Stimulated activated effector memory CD8-positive, alpha-beta T cell treated with anti-CD3 and anti-CD28 coated beads, Interleukin-12 subunit alpha, Interleukin-12 subunit beta, amount 100 ng/mL, for 72 hours (primary cell): ENCODE measurements at regions not wholly inside any gene's neighbourhood (a gene's known extent, or its start where the extent isn't known, plus 50 kb on each side); places are given as distances from the start of the nearest gene placed in this dataset.

Experiments
- ATAC-seq: fragments of 150-1000 bp; cut with Tn5 transposase; 2 replicates; pipeline ENCODE4 v1.10.0; 2021
- DNase-seq, 2 donors: peaks; one replicate each; pipeline ENCODE4 v3.0.0; 2021 to 2022; ENCODE audit warnings: low spot score in 2 of 2
- H3K27ac Mint-ChIP-seq: one replicate; pipeline ENCODE4 v1.8.0; 2022; ENCODE audit warnings: mild to moderate bottlenecking, mixed read lengths
- H3K36me3 Mint-ChIP-seq: one replicate; pipeline ENCODE4 v1.8.0; 2022; ENCODE audit warnings: mild to moderate bottlenecking, mixed read lengths
- H3K4me1 Mint-ChIP-seq: one replicate; pipeline ENCODE4 v1.8.0; 2022; ENCODE audit warnings: mixed read lengths
- H3K4me3 Mint-ChIP-seq: one replicate; pipeline ENCODE4 v1.8.0; 2022; ENCODE audit warnings: mild to moderate bottlenecking, mixed read lengths
- H3K9me3 Mint-ChIP-seq: one replicate; pipeline ENCODE4 v1.8.0; 2022; ENCODE audit warnings: mixed read lengths

DNA sequence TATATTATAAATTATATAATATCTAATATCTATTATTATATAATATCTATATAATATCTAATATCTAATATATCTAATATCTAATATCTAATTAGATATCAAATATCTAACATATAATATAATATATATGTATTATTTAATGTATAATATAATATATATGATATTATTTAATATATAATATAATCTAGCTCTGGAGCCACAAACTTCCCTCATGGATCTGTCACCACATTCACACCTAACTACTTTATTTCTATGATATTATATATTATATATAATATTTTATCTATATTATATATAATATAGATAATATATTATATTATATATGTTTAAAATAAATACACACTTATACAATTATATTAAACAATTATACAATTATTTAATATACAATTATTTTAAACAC is 667.5 kb downstream of the KCTD8 start:
- no peak overlapping the region for H3K27ac Mint-ChIP-seq
- DNase-seq (no peak), ATAC-seq (no peak)
- peaks cover 13% of the 10 kb centered on the region for H3K9me3 Mint-ChIP-seq
- H3K4me1 Mint-ChIP-seq: no peaks in the 10 kb centered on the region
- no peak overlapping the region for H3K4me3 Mint-ChIP-seq
- no peaks in the 10 kb centered on the region for H3K36me3 Mint-ChIP-seq

DNA sequence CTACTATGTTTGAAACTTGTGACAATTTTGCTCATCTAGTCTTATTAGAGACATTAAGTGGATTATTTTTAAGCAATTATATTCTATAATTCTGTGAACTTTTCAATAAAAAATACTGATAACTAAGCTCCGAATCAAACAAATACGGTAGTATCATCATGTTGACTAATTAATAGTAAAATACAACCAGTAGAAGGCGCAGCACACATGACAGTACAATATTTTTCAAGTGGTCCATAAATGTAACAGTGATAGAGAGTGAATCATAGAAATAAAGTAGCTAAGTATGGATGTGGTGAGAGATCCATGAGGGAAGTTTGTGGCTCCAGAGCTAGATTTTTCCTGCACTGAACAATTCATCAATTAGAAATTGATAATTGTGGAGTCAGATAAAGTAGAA is 666.2 kb downstream of the KCTD8 start:
- H3K4me1 Mint-ChIP-seq: no peaks in the 10 kb centered on the region

DNA sequence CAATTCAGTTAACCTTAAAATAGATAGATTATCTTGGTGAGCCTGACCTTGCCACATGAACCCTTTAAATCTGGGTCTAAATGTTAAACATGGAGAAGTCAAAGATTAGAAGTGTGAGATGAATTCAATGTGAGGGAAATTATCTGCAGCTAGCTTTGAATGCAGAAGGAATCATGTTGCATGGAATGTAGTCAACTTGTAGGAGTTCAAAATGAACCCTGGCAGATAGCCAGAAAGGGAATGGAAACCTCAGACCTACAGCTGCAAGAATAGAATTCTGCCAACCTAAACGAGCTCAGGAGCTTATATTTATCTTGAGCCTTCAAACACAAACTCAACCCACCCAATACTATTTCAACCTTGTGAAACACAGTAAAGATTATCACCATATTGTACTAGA is 632.5 kb downstream of the KCTD8 start:
- ATAC-seq (no peak), DNase-seq (no peak)
- Mint-ChIP-seq H3K36me3 (no peaks in the 10 kb centered on the region), H3K27ac (no peak overlapping the region), H3K4me1 (no peaks in the 10 kb centered on the region), H3K4me3 (no peak overlapping the region), H3K9me3 (peaks cover 14% of the 10 kb centered on the region)

More for the DNA sequence above, 666.2 kb downstream of the KCTD8 start:
- ATAC-seq (no peak), DNase-seq (no peak)
- no peak overlapping the region for H3K4me3 Mint-ChIP-seq
- H3K36me3 Mint-ChIP-seq: no peaks in the 10 kb centered on the region
- peaks cover 14% of the 10 kb centered on the region for H3K9me3 Mint-ChIP-seq
- no peak overlapping the region for H3K27ac Mint-ChIP-seq

DNA sequence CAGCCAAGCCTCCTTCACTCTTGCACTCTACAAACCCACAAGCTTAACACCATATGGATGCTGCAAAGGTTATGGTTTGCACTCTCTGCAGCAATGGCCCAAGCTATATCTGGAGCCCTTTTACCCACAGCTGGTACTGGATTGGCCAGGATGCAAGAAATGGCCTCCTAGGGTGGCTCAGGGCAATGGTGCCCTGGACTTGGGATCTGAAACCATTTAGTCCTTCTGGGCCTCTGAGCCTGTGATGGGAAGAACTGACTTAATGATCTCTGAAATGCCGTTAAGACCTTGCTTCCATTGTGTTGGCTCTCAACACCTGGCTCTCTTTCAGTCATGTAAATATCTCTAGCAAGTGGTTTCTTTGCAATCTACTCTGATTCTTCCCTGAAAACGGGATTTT is 626.0 kb downstream of the KCTD8 start:
- Mint-ChIP-seq H3K27ac (no peak overlapping the region), H3K36me3 (no peaks in the 10 kb centered on the region), H3K4me1 (no peaks in the 10 kb centered on the region), H3K9me3 (peaks cover 21% of the 10 kb centered on the region), H3K4me3 (no peak overlapping the region)
- no peak for DNase-seq
- ATAC-seq: no peak

DNA sequence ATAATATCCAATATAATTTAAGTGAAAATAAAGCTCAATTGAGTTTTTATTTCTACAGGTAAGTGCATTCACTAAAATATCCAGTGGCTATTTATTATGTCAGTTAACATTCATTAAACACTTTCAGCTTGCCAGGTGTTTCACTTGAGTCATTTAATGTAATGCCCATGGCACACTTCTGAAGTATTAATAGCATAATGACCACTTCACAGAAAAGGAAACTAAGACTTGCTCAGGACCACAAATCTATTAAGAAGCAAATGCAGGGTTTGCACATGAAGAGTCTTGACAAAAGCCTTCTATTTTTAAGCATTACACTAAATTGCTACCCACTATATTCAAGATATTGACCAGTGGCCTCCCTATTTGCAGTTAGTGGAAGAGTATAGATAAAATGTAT is 612.7 kb downstream of the KCTD8 start:
- DNase-seq: no peak
- Mint-ChIP-seq H3K4me3 (no peak overlapping the region), H3K4me1 (no peaks in the 10 kb centered on the region), H3K9me3 (peaks cover 18% of the 10 kb centered on the region), H3K36me3 (no peaks in the 10 kb centered on the region), H3K27ac (no peak overlapping the region)
- no peak for ATAC-seq

DNA sequence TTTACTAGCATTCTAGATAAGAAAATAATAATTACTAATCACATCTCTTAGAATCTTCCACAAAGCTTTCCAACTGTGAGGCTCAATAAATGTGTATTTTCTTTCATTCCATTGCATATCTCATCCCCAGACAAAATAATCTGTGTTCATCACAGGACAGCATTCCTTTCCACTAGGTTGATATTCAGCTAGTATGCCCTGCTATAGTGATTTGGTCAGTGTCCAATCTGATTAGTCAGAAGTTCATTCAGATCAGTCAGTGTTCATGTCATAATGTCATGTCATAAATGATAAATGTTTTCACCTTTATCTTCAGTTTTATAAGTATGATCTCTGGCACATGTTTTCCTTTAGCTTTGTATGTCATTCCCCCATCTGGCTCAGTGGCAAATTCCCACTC is 611.4 kb downstream of the KCTD8 start:
- Mint-ChIP-seq H3K4me1 (no peaks in the 10 kb centered on the region), H3K9me3 (peaks cover 14% of the 10 kb centered on the region), H3K4me3 (no peak overlapping the region), H3K36me3 (no peaks in the 10 kb centered on the region), H3K27ac (no peak overlapping the region)
- no peak for ATAC-seq
- DNase-seq: no peak

DNA sequence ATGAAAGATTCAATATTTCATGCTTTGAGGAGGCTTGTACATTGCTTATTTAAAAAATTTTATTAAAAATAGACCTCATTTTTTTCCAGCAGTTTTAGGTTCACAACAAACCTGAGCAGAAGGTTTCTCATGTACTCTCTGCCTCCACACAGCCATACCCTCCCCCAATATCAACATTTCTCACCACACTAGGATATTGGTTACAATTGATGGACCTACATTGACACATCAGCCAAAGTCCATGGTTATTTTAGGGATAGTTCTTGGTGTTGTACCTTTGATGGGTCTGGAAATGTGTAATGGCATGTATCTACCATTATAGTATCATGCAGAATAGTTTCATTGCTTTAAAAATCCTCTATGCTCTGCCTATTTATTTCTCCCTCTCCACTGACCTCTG is 611.0 kb downstream of the KCTD8 start:
- no peaks in the 10 kb centered on the region for H3K36me3 Mint-ChIP-seq
- peaks cover 14% of the 10 kb centered on the region for H3K9me3 Mint-ChIP-seq
- no peak overlapping the region for H3K4me3 Mint-ChIP-seq
- H3K27ac Mint-ChIP-seq: no peak overlapping the region
- DNase-seq: no peak
- no peaks in the 10 kb centered on the region for H3K4me1 Mint-ChIP-seq
- ATAC-seq: no peak

DNA sequence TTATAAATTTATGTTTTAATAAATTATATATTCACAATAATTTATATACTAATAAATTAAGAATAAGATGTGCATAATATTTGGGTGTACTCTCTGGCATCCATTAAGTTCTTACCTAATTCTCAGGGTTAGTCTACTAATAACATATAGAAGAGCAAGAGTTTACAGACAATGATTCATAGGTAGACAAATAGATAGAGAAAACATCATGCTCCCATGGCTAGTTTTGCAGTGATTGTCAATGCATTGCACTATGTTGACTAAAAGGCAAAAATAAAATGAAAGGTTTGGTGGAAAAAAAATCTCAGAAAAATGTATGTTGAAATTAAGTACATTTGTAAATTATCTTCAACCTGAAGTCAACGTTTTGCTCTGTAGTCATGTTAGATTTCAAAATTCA is 606.0 kb downstream of the KCTD8 start:
- H3K36me3 Mint-ChIP-seq: no peaks in the 10 kb centered on the region
- DNase-seq: no peak

DNA sequence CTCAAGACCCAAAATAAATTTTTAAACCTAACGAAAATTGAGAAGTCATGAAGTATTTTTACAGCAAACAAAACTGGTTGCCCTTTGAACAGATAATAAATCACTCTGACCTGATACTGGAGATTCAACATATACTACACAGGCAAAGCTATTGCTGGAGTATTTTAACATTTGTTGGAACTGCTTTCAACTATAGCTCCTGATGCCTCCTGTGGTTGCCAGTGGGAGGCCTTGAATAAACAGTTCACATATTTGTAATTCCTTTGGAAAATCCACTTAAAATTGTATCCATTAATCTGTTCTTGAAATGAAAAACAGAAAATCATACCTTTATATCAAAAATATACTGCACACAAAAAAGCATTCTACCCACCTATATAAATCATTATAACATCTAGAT is 605.1 kb downstream of the KCTD8 start:
- H3K27ac Mint-ChIP-seq: no peak overlapping the region
- H3K4me3 Mint-ChIP-seq: no peak overlapping the region
- no peak for ATAC-seq
- DNase-seq: no peak
- peaks cover 6% of the 10 kb centered on the region for H3K9me3 Mint-ChIP-seq
- H3K36me3 Mint-ChIP-seq: no peaks in the 10 kb centered on the region
- no peaks in the 10 kb centered on the region for H3K4me1 Mint-ChIP-seq

More for the DNA sequence above, 606.0 kb downstream of the KCTD8 start:
- Mint-ChIP-seq H3K4me3 (no peak overlapping the region), H3K4me1 (no peaks in the 10 kb centered on the region), H3K27ac (no peak overlapping the region), H3K9me3 (peaks cover 11% of the 10 kb centered on the region)
- no peak for ATAC-seq

DNA sequence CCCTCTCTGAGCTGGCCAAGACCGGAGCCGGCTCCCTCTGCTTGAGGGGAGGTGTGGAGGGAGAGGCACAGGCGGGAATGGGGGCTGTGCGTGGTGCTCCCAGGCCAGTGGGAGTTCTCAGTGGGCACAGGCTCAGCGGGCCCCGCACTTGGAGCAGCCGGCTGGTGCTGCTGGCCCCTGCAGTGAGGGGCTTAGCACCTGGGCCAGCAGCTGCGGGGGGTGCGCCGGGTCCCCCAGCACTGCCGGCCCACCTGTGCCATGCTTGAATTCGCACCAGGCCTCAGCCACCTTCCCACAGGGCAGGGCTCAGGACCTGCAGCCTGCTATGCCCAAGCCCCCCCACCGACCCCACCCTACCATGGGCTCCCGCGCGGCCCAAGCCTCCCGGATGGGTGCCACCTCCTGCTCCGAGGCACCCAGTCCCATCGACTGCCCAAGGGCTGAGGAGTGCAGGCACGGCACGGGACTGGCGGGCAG is 602.5 kb downstream of the KCTD8 start:
- no peaks in the 10 kb centered on the region for H3K4me1 Mint-ChIP-seq
- no peak for DNase-seq
- H3K9me3 Mint-ChIP-seq: peaks cover 6% of the 10 kb centered on the region
- no peak for ATAC-seq
- H3K36me3 Mint-ChIP-seq: no peaks in the 10 kb centered on the region
- no peak overlapping the region for H3K4me3 Mint-ChIP-seq
- no peak overlapping the region for H3K27ac Mint-ChIP-seq

DNA sequence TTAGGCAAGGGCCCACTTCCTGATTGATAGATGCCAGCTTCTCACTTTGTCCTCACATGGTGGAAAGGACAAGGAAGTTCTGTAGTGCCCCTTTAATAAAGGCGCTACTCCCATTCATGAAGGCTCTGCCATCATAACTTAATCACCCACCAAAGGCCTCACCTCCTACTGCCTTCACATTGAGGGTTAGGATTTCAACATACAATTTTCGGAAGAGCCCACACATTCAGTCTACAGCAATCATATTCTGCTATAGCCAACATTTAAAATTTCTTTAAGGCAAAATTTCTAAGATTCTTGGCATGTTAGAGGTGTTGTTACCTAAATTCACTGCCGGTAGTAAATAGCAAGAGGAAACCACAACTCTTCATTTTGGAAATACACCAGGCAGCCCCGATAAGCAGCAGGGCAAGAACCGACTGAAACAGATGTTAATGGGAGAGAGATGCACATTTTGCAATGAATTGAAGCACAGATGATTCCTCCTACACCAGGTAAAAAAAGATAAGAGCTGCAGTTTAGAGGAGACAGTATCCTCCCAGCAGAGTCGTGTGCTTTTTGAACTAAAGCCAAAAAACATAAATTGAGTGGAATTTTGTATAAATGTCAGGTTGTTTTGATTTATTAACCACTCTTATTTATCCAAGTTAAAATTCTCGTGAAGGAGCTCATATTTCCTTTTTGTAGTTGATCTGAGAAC is 594.9 kb downstream of the KCTD8 start:
- Mint-ChIP-seq H3K4me1 (no peaks in the 10 kb centered on the region), H3K4me3 (no peak overlapping the region), H3K27ac (no peak overlapping the region), H3K9me3 (peaks cover 15% of the 10 kb centered on the region), H3K36me3 (no peaks in the 10 kb centered on the region)
- ATAC-seq: no peak
- DNase-seq: no peak

DNA sequence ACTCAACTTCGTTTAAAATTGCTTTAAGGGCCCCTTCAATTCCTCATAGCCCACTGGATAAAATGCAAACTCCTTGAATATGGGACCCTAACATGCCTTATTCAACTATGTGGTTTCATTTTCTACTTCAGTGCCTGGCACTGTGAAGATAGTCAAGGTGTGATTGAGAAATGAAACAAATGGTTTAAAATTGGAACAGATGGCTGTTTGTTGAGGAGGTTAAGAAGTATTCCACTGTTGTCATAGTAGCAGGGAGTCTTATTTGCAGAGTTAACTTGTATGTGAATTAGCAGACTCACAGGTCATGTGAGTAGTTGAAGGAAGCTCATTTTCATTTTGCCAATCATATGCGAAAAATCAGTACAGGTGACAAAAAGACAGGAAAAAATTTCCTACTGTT is 593.3 kb downstream of the KCTD8 start:
- Mint-ChIP-seq H3K4me3 (no peak overlapping the region), H3K27ac (no peak overlapping the region), H3K36me3 (no peaks in the 10 kb centered on the region), H3K4me1 (no peaks in the 10 kb centered on the region), H3K9me3 (peaks cover 20% of the 10 kb centered on the region)
- no peak for DNase-seq
- ATAC-seq: no peak

DNA sequence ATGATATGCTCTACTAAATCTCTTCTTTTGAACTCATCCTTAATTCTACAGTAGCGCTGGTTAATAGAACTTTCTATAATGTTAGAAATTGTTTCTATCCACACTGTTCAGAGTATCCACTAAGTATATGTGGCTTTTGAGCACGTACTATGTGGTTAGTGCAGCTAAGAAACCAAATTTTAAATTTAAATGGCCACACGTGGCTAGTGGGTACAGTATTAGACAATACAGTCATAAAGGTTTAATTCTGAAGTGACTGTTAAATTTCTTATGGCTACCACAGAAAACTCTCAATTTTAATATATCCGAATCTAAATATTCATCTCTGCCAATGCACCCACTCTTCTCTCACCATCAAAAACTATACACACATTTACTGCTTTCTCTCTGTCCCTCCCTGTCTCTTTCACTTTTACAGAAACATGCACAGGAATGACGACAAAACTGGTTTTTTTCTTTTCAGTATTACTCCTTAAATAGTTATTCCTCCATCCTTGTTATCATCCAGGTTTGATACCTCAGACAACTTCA is 583.9 kb downstream of the KCTD8 start:
- Mint-ChIP-seq H3K4me1 (no peaks in the 10 kb centered on the region), H3K4me3 (no peak overlapping the region), H3K36me3 (no peaks in the 10 kb centered on the region), H3K27ac (no peak overlapping the region), H3K9me3 (peaks cover 26% of the 10 kb centered on the region)
- no peak for DNase-seq
- ATAC-seq: no peak

DNA sequence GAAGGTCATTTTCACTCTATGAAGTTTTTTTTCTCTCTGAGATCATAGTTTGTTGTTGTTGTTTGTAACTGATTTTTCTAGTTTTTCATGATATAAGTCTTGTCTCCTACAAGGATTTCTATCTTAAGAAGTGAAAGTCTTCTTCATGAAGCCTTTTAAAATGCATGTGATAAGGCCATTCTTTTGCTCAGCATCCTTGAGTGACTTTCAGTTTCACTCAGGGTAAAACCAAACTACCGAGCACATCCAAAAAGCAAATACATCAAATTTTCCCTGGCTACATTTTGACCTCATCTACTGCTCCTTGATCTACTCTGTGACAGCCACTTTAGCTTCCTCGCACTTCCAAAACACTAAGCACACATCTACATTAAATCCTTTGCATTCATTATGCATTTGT is 580.7 kb downstream of the KCTD8 start:
- ATAC-seq (no peak), DNase-seq (no peak)
- Mint-ChIP-seq H3K4me3 (no peak overlapping the region), H3K36me3 (no peaks in the 10 kb centered on the region), H3K27ac (no peak overlapping the region), H3K4me1 (no peaks in the 10 kb centered on the region), H3K9me3 (peaks cover 33% of the 10 kb centered on the region)

DNA sequence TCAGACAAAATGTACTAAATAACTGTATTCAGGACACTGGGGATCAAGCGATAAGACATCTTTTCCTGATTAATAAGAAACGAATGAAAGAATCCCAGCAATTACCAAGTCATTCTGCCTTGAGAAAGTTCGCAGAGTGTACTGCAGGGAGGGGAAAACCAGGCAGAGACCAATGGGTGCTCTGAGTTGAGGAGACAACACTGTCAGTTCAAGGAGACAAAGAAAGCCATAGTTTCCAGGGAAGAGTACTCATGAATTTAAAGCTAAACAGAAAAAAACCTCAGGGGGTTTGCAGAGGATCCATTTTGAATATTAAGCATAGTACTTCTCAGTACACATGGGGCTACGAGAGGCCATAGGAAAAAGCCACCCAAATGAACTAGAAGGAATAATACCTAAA is 573.0 kb downstream of the KCTD8 start:
- Mint-ChIP-seq H3K9me3 (peaks cover 28% of the 10 kb centered on the region), H3K27ac (no peak overlapping the region), H3K4me1 (no peaks in the 10 kb centered on the region), H3K36me3 (no peaks in the 10 kb centered on the region), H3K4me3 (no peak overlapping the region)
- ATAC-seq (no peak), DNase-seq (no peak)

DNA sequence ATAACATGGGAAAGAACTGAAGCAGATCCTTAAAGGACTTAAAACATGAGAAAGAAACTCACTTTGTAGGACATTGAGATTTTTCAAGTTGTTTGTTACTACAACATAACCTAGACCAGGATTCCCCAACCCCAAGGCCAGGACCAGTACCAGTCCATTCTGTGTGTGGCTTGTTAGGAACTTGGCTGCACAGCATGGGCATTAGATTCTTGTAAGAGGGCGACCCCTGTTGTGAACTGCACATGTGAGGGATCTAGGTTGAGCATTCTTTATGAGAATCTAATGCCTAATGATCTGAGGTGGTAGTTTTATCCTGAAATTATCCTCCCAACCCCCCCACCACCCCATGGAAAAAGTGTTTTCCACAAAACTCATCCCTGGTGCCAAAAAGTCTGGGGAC is 566.1 kb downstream of the KCTD8 start:
- Mint-ChIP-seq H3K27ac (no peak overlapping the region), H3K36me3 (no peaks in the 10 kb centered on the region), H3K9me3 (peaks cover 17% of the 10 kb centered on the region), H3K4me3 (no peak overlapping the region), H3K4me1 (no peaks in the 10 kb centered on the region)
- ATAC-seq: no peak
- DNase-seq: no peak
